Effector memory CD8-positive, alpha-beta T cell (primary cell): ENCODE measurements at regions not wholly inside any gene's neighbourhood (a gene's known extent, or its start where the extent isn't known, plus 50 kb on each side); places are given as distances from the start of the nearest gene placed in this dataset.
"Not testable (repeated sequence)": the region's sequence is repeated elsewhere in the genome, so short reads cannot be mapped to it uniquely, and the experiment has no call there.

Experiments
- ATAC-seq: fragments of 150-1000 bp; cut with Tn5 transposase; replicated peaks from 2 replicates; pipeline ENCODE4 v1.10.0; 2021; ENCODE audit warnings: mild to moderate bottlenecking, moderate library complexity
- DNase-seq, 3 experiments: peaks; one replicate each; pipeline ENCODE4 v3.0.0; 2021
- H3K27ac Mint-ChIP-seq, 2 donors: one replicate each; pipeline ENCODE4 v1.8.0; 2022; ENCODE audit warnings: mild to moderate bottlenecking in 2 of 2, mixed read lengths in 2 of 2, moderate library complexity in 2 of 2
- H3K27me3 Mint-ChIP-seq, 2 donors: one replicate each; pipeline ENCODE4 v1.8.0; 2022; ENCODE audit warnings: mixed read lengths in 2 of 2
- H3K36me3 Mint-ChIP-seq: one replicate; pipeline ENCODE4 v1.8.0; 2022; ENCODE audit warnings: mild to moderate bottlenecking, moderate library complexity, mixed read lengths; ENCODE audit not compliant: insufficient read depth
- H3K4me1 Mint-ChIP-seq, 2 donors: one replicate each; pipeline ENCODE4 v1.8.0; 2022; ENCODE audit warnings: low read depth in 2 of 2, mixed read lengths in 2 of 2
- H3K4me3 Mint-ChIP-seq, 2 donors: one replicate each; pipeline ENCODE4 v1.8.0; 2022; ENCODE audit warnings: mild to moderate bottlenecking in 2 of 2, mixed read lengths in 2 of 2, moderate library complexity in 2 of 2
- H3K9me3 Mint-ChIP-seq, 2 donors: one replicate each; pipeline ENCODE4 v1.8.0; 2022; ENCODE audit warnings: mixed read lengths in 2 of 2

DNA sequence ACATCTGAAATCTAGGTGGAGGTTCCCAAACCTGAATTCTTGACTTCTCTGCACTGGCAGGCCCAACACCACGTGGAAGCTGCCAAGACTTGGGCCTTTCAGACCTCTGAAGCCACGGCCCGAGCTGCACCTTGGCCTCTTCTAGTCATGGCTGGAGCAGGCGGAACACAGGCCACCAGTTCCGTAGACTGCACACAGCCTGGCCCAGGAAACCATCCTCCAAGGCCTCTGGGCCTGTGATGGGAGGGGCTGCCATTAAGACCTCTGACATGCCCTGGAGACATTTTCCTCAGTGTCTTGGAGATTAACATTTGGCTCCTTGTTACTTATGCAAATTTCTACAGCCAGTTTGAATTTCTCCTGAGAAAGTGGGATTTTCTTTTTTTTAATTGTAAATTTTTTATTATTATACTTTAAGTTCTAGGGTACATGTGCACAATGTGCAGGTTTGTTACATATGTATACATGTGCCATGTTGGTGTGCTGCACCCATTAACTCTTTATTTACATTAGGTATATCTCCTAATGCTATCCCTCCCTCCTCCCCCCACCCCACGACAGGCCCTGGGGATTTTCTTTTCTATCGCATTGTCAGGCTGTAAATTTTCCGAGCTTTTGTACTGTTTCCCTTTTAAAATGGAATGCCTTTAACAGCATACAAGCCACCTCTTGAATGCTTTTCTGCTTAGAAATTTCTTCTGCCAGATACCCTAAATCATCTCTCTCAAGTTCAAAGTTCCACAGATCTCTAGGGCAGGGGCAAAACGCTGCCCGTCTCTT, 492.9 kb upstream of the ARPP21 start:
- H3K4me1 Mint-ChIP-seq, DNase-seq, H3K27me3 Mint-ChIP-seq, H3K27ac Mint-ChIP-seq, ATAC-seq, H3K36me3 Mint-ChIP-seq, H3K4me3 Mint-ChIP-seq: not testable (repeated sequence)
- peaks cover 7 to 16% of the 10 kb centered on the region in 2 donors for H3K9me3 Mint-ChIP-seq

DNA sequence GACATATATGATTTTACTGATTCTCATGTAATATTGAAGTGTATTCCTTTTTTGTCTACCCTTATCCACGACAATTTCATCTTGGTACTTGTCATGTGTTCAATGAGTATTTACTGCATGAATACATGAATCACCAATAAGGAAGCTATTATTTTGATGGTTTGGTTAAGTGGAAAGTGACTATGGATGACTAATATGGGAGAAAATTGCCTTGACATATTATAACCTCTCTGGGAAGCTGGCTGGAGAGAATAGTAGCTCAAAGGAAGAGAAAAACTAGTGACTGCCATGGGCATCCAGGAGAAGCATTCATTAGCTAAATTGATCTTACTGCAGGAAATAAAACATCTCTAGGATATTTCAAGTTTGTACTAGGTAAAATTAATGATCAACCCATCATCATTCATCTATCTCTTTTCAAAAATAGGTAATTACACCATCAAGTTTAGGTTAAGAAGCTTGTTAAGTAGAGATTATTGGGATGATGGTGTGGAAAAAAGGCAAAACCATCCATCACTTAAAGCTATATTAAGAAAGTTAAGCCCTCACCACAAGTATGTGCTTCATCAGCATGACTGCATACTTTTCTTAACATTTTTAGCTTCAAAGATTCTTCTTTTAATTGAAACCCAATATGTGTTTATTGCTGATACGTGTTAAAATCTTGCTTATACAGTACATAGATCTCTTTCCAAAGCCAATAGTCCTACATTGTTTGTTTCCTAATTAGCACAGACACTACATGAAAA, 455.2 kb upstream of the ARPP21 start:
- DNase-seq (no peak), ATAC-seq (no peak)
- H3K4me3 Mint-ChIP-seq, result no peak overlapping the region
- peaks cover 9% of the 10 kb centered on the region in 2 donors for H3K9me3 Mint-ChIP-seq
- H3K4me1 Mint-ChIP-seq, result no peaks in the 10 kb centered on the region
- no peaks in the 10 kb centered on the region for H3K27me3 Mint-ChIP-seq
- no peak overlapping the region for H3K27ac Mint-ChIP-seq
- no peaks in the 10 kb centered on the region for H3K36me3 Mint-ChIP-seq

DNA sequence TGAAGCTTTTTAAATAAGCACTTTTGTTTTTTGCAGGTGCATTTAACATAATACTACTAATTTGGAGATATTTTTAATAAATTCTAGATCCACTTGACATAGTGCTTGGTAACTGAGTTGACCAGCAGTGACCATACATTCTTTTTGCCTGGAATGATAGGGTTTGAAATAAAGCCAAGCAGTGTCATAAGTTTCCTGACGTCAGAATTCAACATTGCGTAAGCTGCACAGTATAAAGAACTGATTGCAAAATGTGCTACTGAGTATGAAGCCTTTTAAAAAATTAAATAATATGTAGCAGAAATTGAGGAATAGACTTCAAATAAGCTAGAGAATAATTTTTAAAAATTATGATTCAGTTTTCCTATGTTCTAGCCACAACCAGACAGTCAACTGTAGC, 454.6 kb upstream of the ARPP21 start:
- H3K4me3 Mint-ChIP-seq, result no peak overlapping the region
- no peaks in the 10 kb centered on the region for H3K36me3 Mint-ChIP-seq
- ATAC-seq (no peak), DNase-seq (no peak)
- no peaks in the 10 kb centered on the region for H3K27me3 Mint-ChIP-seq
- H3K27ac Mint-ChIP-seq, result no peak overlapping the region
- peaks cover 9% of the 10 kb centered on the region in 2 donors for H3K9me3 Mint-ChIP-seq
- no peaks in the 10 kb centered on the region for H3K4me1 Mint-ChIP-seq

DNA sequence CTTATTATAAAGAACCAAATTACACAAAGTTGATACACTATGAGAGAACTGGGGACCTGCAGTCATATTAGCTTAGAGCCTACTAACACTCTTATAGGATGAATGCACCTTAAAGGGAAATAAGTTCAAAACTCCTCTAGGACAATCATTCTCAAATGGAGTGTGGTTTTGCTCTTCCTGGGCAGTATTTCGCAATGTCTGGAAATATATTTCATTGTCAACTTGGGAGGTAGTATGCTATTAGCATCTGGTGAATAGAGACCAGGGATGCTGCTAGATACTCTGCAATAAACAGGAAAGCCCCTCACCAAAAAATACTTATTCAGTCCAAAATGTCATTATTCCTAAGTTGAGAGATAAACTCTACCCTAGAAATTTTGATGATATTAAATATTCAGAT, 451.4 kb upstream of the ARPP21 start:
- H3K36me3 Mint-ChIP-seq, result no peaks in the 10 kb centered on the region
- H3K27ac Mint-ChIP-seq, result no peak overlapping the region
- H3K4me3 Mint-ChIP-seq, result no peak overlapping the region
- DNase-seq (no peak), ATAC-seq (no peak)
- no peaks in the 10 kb centered on the region for H3K27me3 Mint-ChIP-seq
- peaks cover 6 to 7% of the 10 kb centered on the region in 2 donors for H3K9me3 Mint-ChIP-seq
- H3K4me1 Mint-ChIP-seq, result no peaks in the 10 kb centered on the region

DNA sequence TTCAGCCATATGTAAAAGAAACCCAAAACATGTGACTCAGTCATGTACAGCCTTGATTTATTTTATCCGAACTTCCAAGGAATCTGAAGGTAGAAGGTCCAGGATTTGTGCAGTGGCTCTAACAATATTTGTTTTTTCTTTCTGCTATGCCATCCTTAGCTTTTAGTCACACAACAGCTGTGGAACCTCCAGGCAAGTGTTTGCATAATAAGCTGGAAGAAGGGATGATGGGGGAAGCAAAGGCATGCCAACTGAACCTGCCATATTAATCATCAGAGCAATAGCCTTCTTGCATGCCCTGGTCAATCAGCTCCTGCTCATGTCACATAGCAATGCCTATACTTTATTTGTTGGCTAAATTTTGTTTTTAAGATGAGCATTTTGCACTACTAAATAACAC, 444.7 kb upstream of the ARPP21 start:
- Mint-ChIP-seq H3K4me1 (no peaks in the 10 kb centered on the region), H3K9me3 (peaks cover 11 to 15% of the 10 kb centered on the region in 2 donors), H3K4me3 (no peak overlapping the region), H3K27me3 (no peaks in the 10 kb centered on the region), H3K27ac (no peak overlapping the region), H3K36me3 (no peaks in the 10 kb centered on the region)
- no peak for ATAC-seq
- DNase-seq, result no peak

DNA sequence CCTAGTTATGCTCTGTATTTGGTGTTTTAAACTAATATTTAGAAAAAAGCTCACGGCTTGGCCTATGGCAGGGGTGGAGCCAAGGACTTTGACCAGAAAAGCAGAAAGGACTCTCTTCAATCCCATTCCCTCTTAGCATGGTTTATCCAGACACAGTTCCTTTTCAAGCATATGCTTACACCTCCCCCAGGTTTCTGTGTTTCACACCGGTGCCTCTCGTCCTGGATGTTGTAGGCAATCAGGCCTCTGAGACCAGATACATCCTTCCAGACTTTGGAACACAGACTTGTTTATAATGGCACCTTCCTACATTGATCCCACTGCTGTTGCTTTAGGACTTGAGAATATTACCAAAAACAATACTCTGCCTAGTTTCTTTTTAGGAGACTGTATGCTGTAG, 440.5 kb upstream of the ARPP21 start:
- peaks cover 10 to 16% of the 10 kb centered on the region in 2 donors for H3K9me3 Mint-ChIP-seq
- ATAC-seq, result no peak
- no peak for DNase-seq
- H3K36me3 Mint-ChIP-seq, result no peaks in the 10 kb centered on the region
- H3K27me3 Mint-ChIP-seq, result no peaks in the 10 kb centered on the region
- H3K4me1 Mint-ChIP-seq, result no peaks in the 10 kb centered on the region
- no peak overlapping the region for H3K27ac Mint-ChIP-seq
- no peak overlapping the region for H3K4me3 Mint-ChIP-seq

DNA sequence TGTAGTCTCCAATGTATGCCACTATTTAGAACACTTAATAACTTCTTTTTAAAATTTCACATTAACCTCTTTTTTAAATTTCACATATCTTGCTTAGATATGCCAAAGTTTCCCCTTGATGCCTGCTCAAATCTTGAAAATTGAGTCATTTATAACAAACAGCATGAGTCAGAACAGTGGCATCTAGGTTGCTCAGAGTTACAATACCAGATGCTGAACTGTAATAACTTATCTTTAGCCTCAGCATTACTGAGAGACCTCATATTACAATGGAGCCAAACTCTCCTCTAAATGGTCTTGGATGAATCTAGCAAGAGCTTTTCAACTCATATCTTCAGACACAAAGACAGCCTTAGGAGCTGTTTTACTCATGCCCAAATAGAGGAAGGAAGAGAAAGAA, 439.3 kb upstream of the ARPP21 start:
- peaks cover 10 to 16% of the 10 kb centered on the region in 2 donors for H3K9me3 Mint-ChIP-seq
- no peaks in the 10 kb centered on the region for H3K27me3 Mint-ChIP-seq
- H3K4me3 Mint-ChIP-seq, result no peak overlapping the region
- no peaks in the 10 kb centered on the region for H3K4me1 Mint-ChIP-seq
- no peak overlapping the region for H3K27ac Mint-ChIP-seq
- DNase-seq (no peak), ATAC-seq (no peak)
- H3K36me3 Mint-ChIP-seq, result no peaks in the 10 kb centered on the region

DNA sequence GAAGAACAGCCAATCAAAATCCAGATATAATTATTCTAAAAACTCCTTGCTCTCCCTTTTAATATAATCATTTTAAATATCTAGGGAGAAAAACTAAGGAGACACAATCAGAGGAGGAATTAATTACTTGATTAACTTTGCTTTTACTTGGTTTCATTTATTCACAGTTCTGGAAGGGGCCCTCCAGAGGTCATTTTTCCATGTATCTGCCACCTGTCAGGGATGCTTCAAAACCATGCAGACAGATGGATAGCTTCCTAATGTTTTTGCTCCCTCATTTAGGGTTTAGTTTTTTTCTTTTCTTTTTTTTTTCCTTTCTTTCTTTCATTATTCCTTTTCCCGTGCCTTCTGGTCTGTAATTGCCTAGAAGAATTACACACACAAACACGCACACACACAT, 438.1 kb upstream of the ARPP21 start:
- DNase-seq (no peak), ATAC-seq (no peak)
- Mint-ChIP-seq H3K27me3 (no peaks in the 10 kb centered on the region), H3K9me3 (peaks cover 11 to 16% of the 10 kb centered on the region in 2 donors), H3K4me3 (no peak overlapping the region), H3K27ac (no peak overlapping the region), H3K36me3 (no peaks in the 10 kb centered on the region), H3K4me1 (no peaks in the 10 kb centered on the region)

DNA sequence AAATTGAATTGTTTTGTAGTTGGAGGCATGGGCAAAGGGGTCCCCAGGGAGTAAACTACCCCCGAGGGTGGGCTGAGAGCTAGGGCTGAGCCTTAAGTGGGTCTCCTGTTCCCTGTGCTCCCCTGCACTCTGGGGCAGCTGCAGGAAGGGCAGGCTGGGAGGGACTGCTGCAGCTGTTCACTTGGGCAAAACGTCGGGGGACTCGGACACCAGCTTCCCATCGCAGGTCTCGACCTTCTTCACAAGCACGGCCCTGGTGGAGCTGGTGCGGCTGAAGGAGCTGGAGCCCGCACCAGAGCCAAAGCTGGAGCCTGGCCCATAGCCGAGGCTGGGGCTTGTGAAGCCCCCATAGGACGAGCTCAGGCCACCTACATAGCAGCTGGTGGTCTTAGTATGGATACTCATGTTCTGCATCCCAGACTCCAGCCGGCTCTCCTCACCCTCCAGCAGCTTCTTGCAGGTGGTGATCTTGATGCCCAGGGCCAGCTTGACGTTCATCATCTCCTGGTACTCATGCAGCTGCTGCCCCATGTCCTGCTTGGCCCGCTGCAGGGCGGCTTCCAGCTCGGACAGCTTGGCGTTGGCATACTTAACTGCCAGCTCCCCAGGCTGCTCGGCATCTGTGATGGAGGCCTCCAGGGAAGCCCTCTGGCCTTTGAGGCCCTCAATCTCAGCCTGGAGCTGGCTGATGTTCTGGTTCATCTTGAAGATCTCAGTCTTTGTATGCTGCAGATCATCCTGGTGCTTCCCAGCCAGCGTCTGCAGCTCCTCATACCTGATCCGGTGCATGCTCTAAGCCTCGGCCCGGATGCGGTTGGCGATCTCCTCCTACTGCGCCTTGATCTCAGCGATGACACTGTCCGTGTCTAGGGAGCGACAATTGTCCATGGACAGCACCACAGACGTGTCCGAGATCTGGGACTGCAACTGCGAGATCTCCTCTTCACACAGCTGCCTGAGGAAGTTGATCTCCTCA, 423.5 kb upstream of the ARPP21 start:
- peaks cover 5% of the 10 kb centered on the region for H3K36me3 Mint-ChIP-seq
- H3K4me1 Mint-ChIP-seq, result no peaks in the 10 kb centered on the region
- DNase-seq (no peak), ATAC-seq (no peak)
- no peak overlapping the region for H3K27ac Mint-ChIP-seq
- H3K27me3 Mint-ChIP-seq, result no peaks in the 10 kb centered on the region
- H3K9me3 Mint-ChIP-seq, result peaks cover 2 to 7% of the 10 kb centered on the region in 2 donors
- H3K4me3 Mint-ChIP-seq, result no peak overlapping the region

DNA sequence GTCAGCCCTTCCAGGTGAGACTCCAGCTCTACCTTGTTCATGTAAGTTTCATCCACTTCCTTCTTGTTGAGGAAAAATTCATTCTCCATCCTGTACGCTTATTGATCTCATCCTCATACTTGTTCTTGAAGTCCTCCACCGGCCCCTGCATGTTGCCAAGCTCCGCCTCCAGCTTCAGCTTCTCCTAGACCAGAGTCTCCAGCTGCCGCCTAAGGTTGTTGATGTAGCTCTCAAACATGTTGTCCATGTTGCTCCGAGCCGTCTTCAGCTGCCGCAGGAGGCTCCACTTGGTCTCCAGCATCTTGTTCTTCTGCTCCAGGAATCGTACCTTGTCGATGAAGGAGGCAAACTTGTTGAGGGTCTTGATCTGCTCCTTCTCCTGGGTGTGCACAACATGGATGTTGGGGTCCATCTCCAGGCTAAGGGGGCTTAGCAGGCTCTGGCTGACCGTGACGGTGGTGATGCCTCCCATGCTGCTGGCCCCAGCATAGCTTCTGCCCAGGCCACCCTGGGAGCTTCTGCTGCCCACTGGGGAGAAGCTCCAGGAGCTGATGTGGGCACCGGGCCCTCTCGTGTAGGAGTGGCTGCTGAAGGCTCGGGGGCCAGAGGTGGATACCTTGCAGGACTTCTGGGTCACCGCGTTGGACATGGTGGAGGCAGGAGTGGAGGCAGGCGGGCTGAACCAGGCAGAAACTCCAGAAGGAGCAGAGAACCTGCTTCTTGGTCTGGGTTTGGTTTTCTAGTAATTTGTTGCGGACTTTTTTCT, 422.6 kb upstream of the ARPP21 start:
- DNase-seq (no peak), ATAC-seq (no peak)
- no peak overlapping the region for H3K4me3 Mint-ChIP-seq
- H3K9me3 Mint-ChIP-seq, result peaks cover 2 to 7% of the 10 kb centered on the region in 2 donors
- no peak overlapping the region for H3K27ac Mint-ChIP-seq
- H3K36me3 Mint-ChIP-seq, result peaks cover 5% of the 10 kb centered on the region
- no peaks in the 10 kb centered on the region for H3K4me1 Mint-ChIP-seq
- H3K27me3 Mint-ChIP-seq, result no peaks in the 10 kb centered on the region

DNA sequence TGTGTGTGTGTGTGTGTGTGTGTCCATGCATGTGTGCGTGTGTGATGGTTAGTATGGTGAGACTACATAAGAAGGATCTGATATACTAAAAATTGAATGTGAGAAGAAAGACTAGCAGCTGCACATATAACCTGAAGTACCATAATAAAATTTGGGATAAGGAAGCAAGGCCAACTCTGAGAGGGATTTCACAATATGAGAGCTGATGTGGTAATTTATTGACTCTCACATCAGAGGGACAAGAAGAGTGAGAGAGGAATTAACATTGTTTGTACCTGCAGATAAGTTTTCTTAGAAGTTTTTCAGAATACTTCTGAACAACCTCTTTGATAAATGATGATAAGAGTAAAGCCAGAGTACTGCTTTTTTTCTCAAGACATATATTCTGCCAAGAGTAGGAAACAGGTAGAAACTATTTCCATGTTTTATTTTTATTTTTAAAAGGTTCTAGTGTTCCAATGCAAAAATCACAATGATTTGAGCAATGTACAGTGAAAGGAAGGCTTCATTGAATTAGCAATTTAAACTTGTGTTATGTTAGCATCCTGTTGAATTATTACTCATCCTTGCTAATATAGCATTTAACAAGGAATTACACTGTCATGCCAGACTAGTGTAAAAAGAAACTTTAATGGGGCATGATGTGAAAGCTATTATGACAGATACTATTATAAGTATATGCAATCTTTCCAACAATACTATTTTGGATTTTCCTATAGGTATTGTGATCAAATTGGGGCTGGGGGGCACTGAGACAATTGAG, 415.5 kb upstream of the ARPP21 start:
- Mint-ChIP-seq H3K4me3 (no peak overlapping the region), H3K4me1 (no peaks in the 10 kb centered on the region), H3K27ac (no peak overlapping the region), H3K36me3 (no peaks in the 10 kb centered on the region), H3K9me3 (peaks cover 11 to 13% of the 10 kb centered on the region in 2 donors), H3K27me3 (no peaks in the 10 kb centered on the region)
- ATAC-seq (no peak), DNase-seq (no peak)

DNA sequence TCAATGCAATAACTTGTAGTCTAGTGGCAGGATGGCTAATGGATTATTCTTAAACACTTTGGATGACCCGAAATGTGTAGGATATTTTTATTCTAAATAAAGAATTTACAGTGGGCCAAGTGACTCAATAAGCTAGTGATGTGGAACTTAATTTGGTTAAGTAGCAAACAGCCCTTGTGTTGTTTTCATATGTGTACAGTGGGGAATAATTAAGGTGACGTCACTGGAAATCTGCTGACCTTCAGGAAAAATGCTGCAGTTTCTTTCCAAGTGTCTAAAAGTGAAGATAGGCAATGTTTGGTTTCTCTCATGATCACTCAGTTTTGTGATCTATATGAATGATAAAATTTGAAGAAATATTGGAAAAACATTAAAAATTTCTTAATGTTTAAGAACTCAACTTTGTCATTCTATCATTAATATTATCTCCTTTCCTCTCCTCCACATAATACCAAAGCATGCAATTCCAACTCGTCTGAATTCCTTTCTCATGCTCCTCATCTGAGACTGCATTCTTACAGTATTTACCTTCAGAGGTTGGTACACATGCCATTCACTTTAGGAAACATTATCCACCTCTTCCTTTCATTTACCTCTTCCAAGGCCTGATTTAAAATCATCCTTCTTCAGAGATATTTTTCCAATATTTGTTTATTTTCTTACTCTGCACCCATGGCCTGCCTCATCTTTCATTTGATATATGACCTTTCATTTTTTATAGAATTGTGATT, 414.6 kb upstream of the ARPP21 start:
- no peak overlapping the region for H3K27ac Mint-ChIP-seq
- ATAC-seq (no peak), DNase-seq (no peak)
- peaks cover 12 to 17% of the 10 kb centered on the region in 2 donors for H3K9me3 Mint-ChIP-seq
- H3K4me1 Mint-ChIP-seq, result no peaks in the 10 kb centered on the region
- no peaks in the 10 kb centered on the region for H3K36me3 Mint-ChIP-seq
- no peak overlapping the region for H3K4me3 Mint-ChIP-seq
- no peaks in the 10 kb centered on the region for H3K27me3 Mint-ChIP-seq
